SU-DHL-6 (cell line): ENCODE measurements at regions not wholly inside any gene's neighbourhood (a gene's known extent, or its start where the extent isn't known, plus 50 kb on each side); places are given as distances from the start of the nearest gene placed in this dataset.

ENCODE experiments used
- H2AFZ ChIP-seq: fragments of 200-600 bp; sonication (generic); 2 replicates; pipeline ENCODE4 v1.6.1; 2014; ENCODE audit warnings: low read depth, mild to moderate bottlenecking, moderate library complexity, mixed read lengths, antibody characterized with exemption, low read length; ENCODE audit not compliant: severe bottlenecking
- H3F3A ChIP-seq: fragments of 200-600 bp; shearing (Covaris generic); 2 replicates; pipeline ENCODE4 v1.6.0; 2016; ENCODE audit warnings: antibody characterized with exemption, mild to moderate bottlenecking; ENCODE audit not compliant: insufficient read depth
- H3K27ac ChIP-seq: fragments of 200-600 bp; sonication (generic); 2 replicates; pipeline ENCODE4 v1.5.1; 2016; ENCODE audit warnings: low read depth, mild to moderate bottlenecking, low read length, moderate library complexity, mixed read lengths
- H3K27me3 ChIP-seq: fragments of 200-600 bp; sonication (generic), shearing (Covaris generic); 2 replicates; pipeline ENCODE4 v1.6.0; 2014; ENCODE audit warnings: mild to moderate bottlenecking, low read length
- H3K36me3 ChIP-seq: fragments of 200-600 bp; sonication (generic); 2 replicates; pipeline ENCODE4 v1.6.1; 2014; ENCODE audit warnings: mild to moderate bottlenecking, low read length, mixed read lengths
- H3K4me2 ChIP-seq: fragments of 300-600, 200-600 bp; shearing (Covaris generic), sonication (generic); 2 replicates; pipeline ENCODE4 v1.6.0; 2014; ENCODE audit warnings: low read length, low read depth, mild to moderate bottlenecking; ENCODE audit not compliant: poor library complexity, severe bottlenecking
- H3K4me3 ChIP-seq: fragments of 200-600 bp; sonication (generic); 2 replicates; pipeline ENCODE4 v1.5.1; 2014; ENCODE audit warnings: antibody characterized with exemption, low read length, mild to moderate bottlenecking, mixed read lengths; ENCODE audit not compliant: insufficient read depth, poor library complexity, severe bottlenecking
- H3K79me2 ChIP-seq: fragments of 200-600 bp; sonication (generic); 2 replicates; pipeline ENCODE4 v1.6.1; 2014; ENCODE audit warnings: mild to moderate bottlenecking, low read length, moderate library complexity; ENCODE audit not compliant: insufficient read depth
- H3K9ac ChIP-seq: fragments of 200-600 bp; sonication (generic); 2 replicates; pipeline ENCODE4 v1.7.0; 2014; ENCODE audit warnings: mild to moderate bottlenecking, low read length
- H3K9me2 ChIP-seq: fragments of 200-600 bp; sonication (generic); replicated peaks from 2 replicates; pipeline ENCODE4 v1.6.1; 2014; ENCODE audit warnings: low read length; ENCODE audit not compliant: insufficient read depth
- H3K9me3 ChIP-seq: fragments of 200-600 bp; sonication (generic); 2 replicates; pipeline ENCODE4 v1.6.1; 2014; ENCODE audit warnings: low read length, mixed read lengths; ENCODE audit not compliant: insufficient read depth
- H4K20me1 ChIP-seq: fragments of 200-600 bp; sonication (generic); 2 replicates; pipeline ENCODE4 v1.6.1; 2014; ENCODE audit warnings: low read depth, mild to moderate bottlenecking, antibody characterized with exemption, low read length, moderate library complexity, mixed read lengths
- EZH2phosphoT487 ChIP-seq: fragments of 200-600 bp; sonication (generic), shearing (Covaris generic); conservative IDR thresholded peaks from 2 replicates; pipeline ENCODE4 v1.6.1; 2018; ENCODE audit warnings: mild to moderate bottlenecking, antibody characterized with exemption, low read length, moderate library complexity, mixed read lengths
- TF ChIP-seq, protein P1 (sequence below): fragments of 200-600 bp; sonication (generic); IDR thresholded peaks from one replicate; pipeline ENCODE4 v1.5.1; 2017; ENCODE audit warnings: antibody characterized with exemption, mild to moderate bottlenecking, low read length, moderate library complexity; ENCODE audit not compliant: insufficient read depth, poor library complexity, severe bottlenecking

DNA sequence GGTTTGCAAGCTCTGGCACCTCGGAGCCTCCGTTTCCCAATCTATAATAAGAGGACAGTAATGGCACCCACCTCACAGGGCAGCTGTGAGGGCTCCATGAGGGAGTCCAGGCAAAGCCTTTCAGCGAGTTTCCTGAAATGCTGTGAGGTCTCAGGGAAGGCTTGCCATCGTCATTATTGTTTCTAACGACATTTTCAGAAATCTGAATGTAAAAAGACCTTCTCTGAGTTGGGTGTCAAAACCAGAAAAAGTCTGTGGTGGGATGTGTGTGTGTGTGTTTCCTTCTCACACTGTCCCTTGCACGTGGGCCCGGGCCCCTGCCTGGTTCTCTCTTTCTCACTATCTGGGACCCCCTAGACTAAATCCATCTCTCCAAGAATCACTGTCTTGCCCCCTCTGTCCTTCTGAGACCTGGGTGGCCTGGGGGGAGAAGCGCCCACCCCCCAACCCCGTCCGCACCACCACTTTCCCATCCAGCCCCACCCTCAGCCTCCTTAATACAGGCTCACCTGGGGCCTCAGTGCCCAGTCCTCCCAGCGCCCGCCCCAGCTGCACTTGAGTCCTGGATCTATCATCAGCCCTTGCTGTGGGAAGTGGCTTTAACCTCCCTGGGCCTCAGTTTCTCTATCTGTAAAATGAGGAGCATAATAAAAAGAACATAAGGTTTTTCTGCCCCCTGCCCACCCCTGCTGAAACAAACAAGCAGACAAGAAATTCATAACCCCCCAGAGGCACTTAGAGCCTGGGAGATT is 180.3 kb downstream of the C9orf50 start:
- Histone ChIP-seq H3K4me2 (no peak overlapping the region), H4K20me1 (no peaks in the 10 kb centered on the region), H3K27ac (no peak overlapping the region), H3K36me3 (no peaks in the 10 kb centered on the region), H3F3A (no peaks in the 10 kb centered on the region), H2AFZ (no peak overlapping the region), H3K9me3 (no peaks in the 10 kb centered on the region), H3K27me3 (no peaks in the 10 kb centered on the region), H3K4me3 (no peak overlapping the region), H3K9ac (no peak overlapping the region), H3K79me2 (no peaks in the 10 kb centered on the region), H3K9me2 (no peaks in the 10 kb centered on the region)
- TF ChIP-seq, protein P1, sequence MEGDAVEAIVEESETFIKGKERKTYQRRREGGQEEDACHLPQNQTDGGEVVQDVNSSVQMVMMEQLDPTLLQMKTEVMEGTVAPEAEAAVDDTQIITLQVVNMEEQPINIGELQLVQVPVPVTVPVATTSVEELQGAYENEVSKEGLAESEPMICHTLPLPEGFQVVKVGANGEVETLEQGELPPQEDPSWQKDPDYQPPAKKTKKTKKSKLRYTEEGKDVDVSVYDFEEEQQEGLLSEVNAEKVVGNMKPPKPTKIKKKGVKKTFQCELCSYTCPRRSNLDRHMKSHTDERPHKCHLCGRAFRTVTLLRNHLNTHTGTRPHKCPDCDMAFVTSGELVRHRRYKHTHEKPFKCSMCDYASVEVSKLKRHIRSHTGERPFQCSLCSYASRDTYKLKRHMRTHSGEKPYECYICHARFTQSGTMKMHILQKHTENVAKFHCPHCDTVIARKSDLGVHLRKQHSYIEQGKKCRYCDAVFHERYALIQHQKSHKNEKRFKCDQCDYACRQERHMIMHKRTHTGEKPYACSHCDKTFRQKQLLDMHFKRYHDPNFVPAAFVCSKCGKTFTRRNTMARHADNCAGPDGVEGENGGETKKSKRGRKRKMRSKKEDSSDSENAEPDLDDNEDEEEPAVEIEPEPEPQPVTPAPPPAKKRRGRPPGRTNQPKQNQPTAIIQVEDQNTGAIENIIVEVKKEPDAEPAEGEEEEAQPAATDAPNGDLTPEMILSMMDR, result no peak

DNA sequence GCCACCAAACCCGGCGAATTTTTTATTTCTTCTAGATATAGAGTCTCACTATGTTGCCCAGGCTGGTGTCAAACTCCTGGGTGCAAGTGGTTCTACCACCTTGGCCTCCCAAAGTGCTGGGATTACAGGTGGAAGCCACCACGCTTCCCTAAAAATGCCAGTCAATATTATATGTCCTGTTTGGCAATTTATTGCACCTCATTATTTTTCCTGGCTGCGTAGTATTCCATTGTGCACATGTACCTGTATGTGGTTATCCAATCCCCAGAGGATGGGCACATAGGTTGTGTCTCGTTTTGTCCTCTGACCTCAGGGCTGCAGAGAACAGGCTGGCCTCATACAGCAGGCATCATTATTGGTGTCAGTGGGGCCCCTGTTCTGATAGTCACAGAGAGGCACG is 181.7 kb downstream of the C9orf50 start:
- no peaks in the 10 kb centered on the region for H3F3A ChIP-seq
- no peak for TF ChIP-seq EZH2phosphoT487
- TF ChIP-seq, protein P1, result no peak
- H3K27ac ChIP-seq, result no peak overlapping the region
- H3K4me3 ChIP-seq, result no peak overlapping the region
- no peaks in the 10 kb centered on the region for H3K36me3 ChIP-seq
- no peak overlapping the region for H3K9ac ChIP-seq
- H3K27me3 ChIP-seq, result no peaks in the 10 kb centered on the region
- H3K9me3 ChIP-seq, result no peaks in the 10 kb centered on the region
- H3K9me2 ChIP-seq, result no peaks in the 10 kb centered on the region
- no peak overlapping the region for H2AFZ ChIP-seq
- no peaks in the 10 kb centered on the region for H3K79me2 ChIP-seq
- H3K4me2 ChIP-seq, result no peak overlapping the region
- H4K20me1 ChIP-seq, result no peaks in the 10 kb centered on the region

DNA sequence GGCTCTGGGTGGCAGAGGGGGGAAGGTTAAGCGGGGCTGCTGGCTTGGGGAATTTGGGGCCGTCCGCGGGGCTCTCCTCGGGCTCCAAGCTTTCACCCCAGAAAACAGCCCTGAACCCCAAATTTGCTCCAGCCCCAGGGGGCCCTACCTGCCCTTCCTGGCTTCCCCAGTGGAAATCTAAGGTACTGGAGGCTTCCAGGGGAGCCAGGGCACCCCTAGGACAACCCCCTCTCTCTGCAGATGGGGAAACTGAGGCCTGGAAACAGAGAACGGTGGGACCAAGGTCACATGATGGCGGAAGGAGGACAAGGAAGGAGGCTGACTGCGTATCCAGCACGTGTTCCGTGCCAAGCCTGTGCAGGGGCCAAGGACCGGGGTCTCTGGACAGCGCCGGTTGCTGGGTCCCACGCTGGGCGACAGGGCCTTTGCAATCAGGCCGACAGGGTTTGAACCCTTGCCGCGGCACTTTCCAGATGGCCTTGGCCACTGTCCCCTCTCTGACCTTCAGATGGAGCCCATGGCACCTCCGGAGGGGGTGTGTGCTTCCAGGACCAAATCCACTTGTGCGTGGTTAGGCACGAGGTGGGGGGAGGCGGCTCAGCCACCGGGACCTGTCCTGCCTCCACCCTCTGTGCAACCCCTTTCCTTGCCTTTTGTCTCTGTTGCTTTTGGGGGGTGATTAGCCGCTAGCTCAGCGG is 183.1 kb downstream of the C9orf50 start:
- Histone ChIP-seq H2AFZ (no peak overlapping the region), H3K36me3 (no peaks in the 10 kb centered on the region), H4K20me1 (no peaks in the 10 kb centered on the region), H3F3A (no peaks in the 10 kb centered on the region), H3K9me2 (no peaks in the 10 kb centered on the region), H3K27me3 (no peaks in the 10 kb centered on the region), H3K4me3 (no peak overlapping the region), H3K9me3 (no peaks in the 10 kb centered on the region), H3K79me2 (no peaks in the 10 kb centered on the region), H3K9ac (no peak overlapping the region), H3K27ac (no peak overlapping the region), H3K4me2 (no peak overlapping the region)
- TF ChIP-seq, protein P1, result no peak
- no peak for TF ChIP-seq EZH2phosphoT487
